AG04449 (cell line): ENCODE measurements at regions not wholly inside any gene's neighbourhood (a gene's known extent, or its start where the extent isn't known, plus 50 kb on each side); places are given as distances from the start of the nearest gene placed in this dataset.

Experiments
- CTCF ChIA-PET: fragments of 350-600 bp; formaldehyde crosslinking; extraction: SDS; loops from one replicate; lab custom pipeline; 2021; ENCODE audit warnings: antibody characterized with exemption; lab: Yijun Ruan, JAX
- POLR2A ChIA-PET: fragments of 400-600, 350-600 bp; formaldehyde crosslinking; extraction: SDS; loops from one replicate; lab custom pipeline; 2020; ENCODE audit warnings: antibody characterized with exemption, inconsistent platforms; lab: Yijun Ruan, JAX
- DNase-seq: peaks from one replicate; pipeline ENCODE4 v3.0.0-alpha.2; 2010; ENCODE audit warnings: low read depth, low spot score
- H3K4me3 ChIP-seq: 2 replicates; pipeline ENCODE4 v1.5.1; 2011; ENCODE audit warnings: low read depth, mild to moderate bottlenecking, control low read depth, low read length
- CTCF ChIP-seq: IDR thresholded peaks from one replicate; pipeline ENCODE4 v1.5.1; 2011; ENCODE audit warnings: mild to moderate bottlenecking, moderate library complexity, low read length, control low read depth, inconsistent platforms; ENCODE audit not compliant: insufficient read depth; ENCODE audit errors: missing control alignments

GRCh38 chr5:67669916-67670315 lies 473.3 kb upstream of the CD180 start:
- CTCF ChIA-PET, result no interaction called here
- no peak for DNase-seq
- POLR2A ChIA-PET, result no interaction called here
- H3K4me3 ChIP-seq, result no peak overlapping the region
- TF ChIP-seq CTCF, result no peak

- ChIA-PET CTCF (interaction anchor here (0.9 kb wide), 1 partner anchor 20 kb away, joined by 3 read pairs; no protein-coding TSS in a partner anchor), POLR2A (no interaction called here)
- DNase-seq, result no peak
- TF ChIP-seq CTCF, result no peak
- no peak overlapping the region for H3K4me3 ChIP-seq
These were observed 463.6 kb upstream of the CD180 start for GRCh38 chr5:67660149-67660548.

GRCh38 chr5:67659288-67659687 lies 462.7 kb upstream of the CD180 start:
- TF ChIP-seq CTCF, result no peak
- no peak for DNase-seq
- ChIA-PET CTCF (interaction anchor here (0.9 kb wide), 1 partner anchor 19 kb away, joined by 3 read pairs; no protein-coding TSS in a partner anchor), POLR2A (no interaction called here)
- no peak overlapping the region for H3K4me3 ChIP-seq

GRCh38 chr5:67657055-67657454 lies 460.5 kb upstream of the CD180 start:
- ChIA-PET CTCF (no interaction called here), POLR2A (no interaction called here)
- TF ChIP-seq CTCF, result no peak
- no peak for DNase-seq
- no peak overlapping the region for H3K4me3 ChIP-seq

GRCh38 chr5:67652201-67652600 lies 455.6 kb upstream of the CD180 start:
- no peak for TF ChIP-seq CTCF
- no peak for DNase-seq
- H3K4me3 ChIP-seq, result no peak overlapping the region
- CTCF ChIA-PET, result no interaction called here
- POLR2A ChIA-PET, result interaction anchor here (0.6 kb wide), 1 partner anchor 563 kb away, joined by 3 read pairs; the partner anchor contains the start of gene PIK3R1

- ChIA-PET CTCF (no interaction called here), POLR2A (no interaction called here)
- no peak overlapping the region for H3K4me3 ChIP-seq
- DNase-seq, result no peak
- no peak for TF ChIP-seq CTCF
These were observed 454.6 kb upstream of the CD180 start for GRCh38 chr5:67651180-67651579.
